SH-SY5Y (cell line): ENCODE measurements at regions not wholly inside any gene's neighbourhood (a gene's known extent, or its start where the extent isn't known, plus 50 kb on each side); places are given as distances from the start of the nearest gene placed in this dataset.

ENCODE experiments used
- GATA2 ChIP-seq: IDR thresholded peaks from 2 replicates; pipeline ENCODE4 v1.6.1; 2011; ENCODE audit warnings: mild to moderate bottlenecking, low read depth, low read length
- GATA3 ChIP-seq: IDR thresholded peaks from 2 replicates; pipeline ENCODE4 v1.6.1; 2011; ENCODE audit warnings: low read depth, mild to moderate bottlenecking, low read length, moderate library complexity

GRCh38 chr20:48295966-48296421 is 510.7 kb upstream of the SULF2 start:
- TF ChIP-seq GATA2 (no peak), GATA3 (no peak)
